CD8-positive, alpha-beta memory T cell (primary cell): ENCODE measurements at regions not wholly inside any gene's neighbourhood (a gene's known extent, or its start where the extent isn't known, plus 50 kb on each side); places are given as distances from the start of the nearest gene placed in this dataset.
A peak's percentile ranks its signal among the peaks of the same experiment; 100 is the strongest.

Experiments used
- CTCF ChIA-PET: fragments of 350-600 bp; sonication (Branson Sonifier 250); formaldehyde crosslinking; loops from one replicate; lab custom pipeline; 2021; ENCODE audit warnings: antibody characterized with exemption; lab: Charles Lee
- POLR2A ChIA-PET: fragments of 350-600 bp; sonication (Branson Sonifier 250); formaldehyde crosslinking; loops from one replicate; lab custom pipeline; 2021; ENCODE audit warnings: antibody characterized with exemption; lab: Charles Lee
- DNase-seq, 5 donors: peaks; one replicate each; pipeline versions ENCODE4 v3.0.0 to v3.0.0-alpha.2; 2020 to 2022; ENCODE audit warnings: mixed read lengths in 1 of 5
- H3K27ac ChIP-seq: one replicate; pipeline ENCODE4 v1.7.0; 2013; ENCODE audit warnings: low read depth, mild to moderate bottlenecking, low read length, moderate library complexity
- H3K27me3 ChIP-seq: 2 replicates; pipeline ENCODE4 v1.7.0; 2013; ENCODE audit warnings: low read length, mild to moderate bottlenecking; ENCODE audit not compliant: insufficient read depth, poor library complexity, severe bottlenecking
- H3K36me3 ChIP-seq: 2 replicates; pipeline ENCODE4 v1.7.0; 2013; ENCODE audit warnings: mild to moderate bottlenecking, low read length, moderate library complexity; ENCODE audit not compliant: insufficient read depth
- H3K4me1 ChIP-seq: 2 replicates; pipeline ENCODE4 v1.7.0; 2013; ENCODE audit warnings: mild to moderate bottlenecking, low read length, moderate library complexity; ENCODE audit not compliant: insufficient read depth
- H3K4me3 ChIP-seq: 2 replicates; pipeline ENCODE4 v1.7.0; 2013; ENCODE audit warnings: mild to moderate bottlenecking, low read length
- H3K9me3 ChIP-seq: 2 replicates; pipeline ENCODE4 v1.7.0; 2013; ENCODE audit warnings: mild to moderate bottlenecking, low read length
- H3K27ac Mint-ChIP-seq, 8 donors: one replicate each; pipeline ENCODE4 v1.8.0; 2020 to 2021; ENCODE audit warnings: mixed read lengths in 8 of 8, mild to moderate bottlenecking in 6 of 8, inconsistent platforms in 3 of 8, moderate library complexity in 3 of 8
- H3K27me3 Mint-ChIP-seq, 2 donors: one replicate each; pipeline ENCODE4 v1.8.0; 2020 to 2021; ENCODE audit warnings: mixed read lengths in 2 of 2, mild to moderate bottlenecking in 1 of 2, moderate library complexity in 1 of 2
- H3K36me3 Mint-ChIP-seq, 3 donors: one replicate each; pipeline ENCODE4 v1.8.0; 2020 to 2021; ENCODE audit warnings: mixed read lengths in 3 of 3, inconsistent platforms in 1 of 3, mild to moderate bottlenecking in 1 of 3
- H3K4me1 Mint-ChIP-seq, 3 donors: one replicate each; pipeline ENCODE4 v1.8.0; 2020 to 2021; ENCODE audit warnings: mixed read lengths in 3 of 3, inconsistent platforms in 1 of 3, mild to moderate bottlenecking in 1 of 3
- H3K4me3 Mint-ChIP-seq, 7 donors: one replicate each; pipeline ENCODE4 v1.8.0; 2020 to 2021; ENCODE audit warnings: mixed read lengths in 7 of 7, mild to moderate bottlenecking in 6 of 7, moderate library complexity in 4 of 7, inconsistent platforms in 2 of 7
- H3K9me3 Mint-ChIP-seq, 5 donors: one replicate each; pipeline ENCODE4 v1.8.0; 2020 to 2022; ENCODE audit warnings: mixed read lengths in 5 of 5, mild to moderate bottlenecking in 3 of 5, moderate library complexity in 2 of 5, inconsistent platforms in 1 of 5

DNA sequence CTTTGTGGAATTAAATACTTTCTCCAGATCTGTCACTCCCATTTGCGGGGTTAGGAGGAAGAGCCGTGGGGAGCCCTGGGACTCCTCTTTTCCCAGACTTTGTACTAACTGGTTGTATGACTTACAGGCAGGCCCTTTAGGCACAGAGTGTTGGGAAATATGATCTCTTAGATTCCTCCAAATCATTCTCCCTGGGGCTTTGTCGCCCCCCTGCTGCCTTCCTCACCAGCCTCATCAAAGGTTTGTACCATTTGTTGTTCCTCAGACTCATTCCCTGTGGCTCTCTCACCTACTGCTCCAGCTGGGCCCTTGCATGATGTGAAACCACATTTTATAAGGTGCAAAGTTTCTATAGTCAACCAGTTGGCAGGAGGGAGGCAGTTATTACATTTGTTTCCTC, 56.4 kb downstream of the CRYGS start:
- ChIA-PET CTCF (no interaction called here), POLR2A (no interaction called here)
- Histone ChIP-seq H3K27me3 (no peaks in the 10 kb centered on the region), H3K4me3 (no peak overlapping the region), H3K9me3 (no peaks in the 10 kb centered on the region), H3K36me3 (no peaks in the 10 kb centered on the region), H3K4me1 (no peaks in the 10 kb centered on the region), H3K27ac (no peak overlapping the region)
- H3K27me3 Mint-ChIP-seq: peaks cover 0 to 2% of the 10 kb centered on the region in 2 donors
- H3K36me3 Mint-ChIP-seq: peaks cover 0 to 1% (median 0%) of the 10 kb centered on the region in 3 donors
- no peaks in the 10 kb centered on the region for H3K4me1 Mint-ChIP-seq
- H3K27ac Mint-ChIP-seq: no peak overlapping the region
- H3K4me3 Mint-ChIP-seq: no peak overlapping the region
- no peak for DNase-seq
- H3K9me3 Mint-ChIP-seq: no peaks in the 10 kb centered on the region

DNA sequence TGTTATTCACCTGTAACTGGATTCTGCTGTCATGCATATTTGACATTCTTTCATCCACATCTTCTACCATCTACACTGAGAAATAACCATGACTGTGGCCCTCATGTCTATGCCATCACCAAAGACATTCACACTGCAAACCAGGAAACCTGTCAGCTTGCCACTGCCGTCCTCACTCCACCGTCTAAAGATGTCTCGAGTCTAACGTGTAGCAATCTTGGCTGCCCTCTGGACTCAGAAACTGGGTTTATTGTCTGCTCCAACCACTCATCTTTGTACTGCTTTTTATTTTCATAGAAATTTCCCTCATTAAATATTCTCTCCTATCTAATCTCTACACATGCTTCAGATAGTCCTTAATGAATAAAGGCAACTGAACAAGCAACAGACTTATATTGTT, 57.1 kb downstream of the CRYGS start:
- H3K9me3 ChIP-seq: no peaks in the 10 kb centered on the region
- no peaks in the 10 kb centered on the region for H3K9me3 Mint-ChIP-seq
- H3K27ac ChIP-seq: no peak overlapping the region
- H3K27me3 Mint-ChIP-seq: peaks cover 0 to 2% of the 10 kb centered on the region in 2 donors
- CTCF ChIA-PET: no interaction called here
- POLR2A ChIA-PET: no interaction called here
- peaks cover 0 to 1% (median 0%) of the 10 kb centered on the region in 3 donors for H3K36me3 Mint-ChIP-seq
- H3K4me1 Mint-ChIP-seq: peaks cover 0 to under 1% (median under 1%) of the 10 kb centered on the region in 3 donors
- no peak for DNase-seq
- H3K27ac Mint-ChIP-seq: peak overlapping the region in 1 of 8 donors; percentile 46
- H3K36me3 ChIP-seq: no peaks in the 10 kb centered on the region
- no peaks in the 10 kb centered on the region for H3K27me3 ChIP-seq
- no peak overlapping the region for H3K4me3 Mint-ChIP-seq
- no peaks in the 10 kb centered on the region for H3K4me1 ChIP-seq
- H3K4me3 ChIP-seq: no peak overlapping the region

DNA sequence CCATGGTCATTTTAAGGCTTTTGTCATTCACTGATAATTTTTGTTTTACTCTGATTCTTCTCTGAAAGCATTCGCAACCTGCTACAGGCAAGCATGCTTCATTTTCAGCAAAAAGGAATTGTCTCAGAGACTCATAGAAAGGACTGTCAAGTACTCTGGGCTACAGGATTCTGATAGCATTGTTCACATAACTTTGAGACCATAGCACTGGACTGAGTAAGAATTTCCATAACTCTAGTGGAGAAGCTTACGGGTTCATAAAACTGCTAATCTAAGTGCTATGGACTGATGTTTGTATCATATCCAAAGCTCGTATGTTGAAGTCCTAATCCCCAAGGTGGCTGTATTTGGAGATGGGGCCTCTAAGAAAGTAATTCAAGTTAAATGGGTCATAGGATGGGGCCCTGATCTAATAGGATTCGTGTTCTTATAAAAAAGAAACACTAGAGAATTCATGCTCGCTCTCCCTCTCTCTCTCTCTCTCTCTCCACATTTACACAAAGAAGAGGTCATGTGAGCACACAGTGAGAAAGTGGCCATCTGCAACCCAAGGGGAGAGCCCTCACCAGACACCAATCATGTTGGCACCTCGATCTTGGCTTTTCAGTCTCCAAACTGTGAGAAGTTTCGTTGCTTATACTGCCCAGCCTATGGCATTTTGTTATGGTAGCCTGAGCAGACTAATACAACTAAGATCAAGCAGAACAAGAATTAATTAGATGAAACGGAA, 60.4 kb downstream of the CRYGS start:
- no peaks in the 10 kb centered on the region for H3K36me3 ChIP-seq
- no peak for DNase-seq
- peaks cover 0 to 1% (median 0%) of the 10 kb centered on the region in 3 donors for H3K36me3 Mint-ChIP-seq
- ChIA-PET CTCF (no interaction called here), POLR2A (no interaction called here)
- H3K9me3 Mint-ChIP-seq: no peaks in the 10 kb centered on the region
- H3K27ac Mint-ChIP-seq: no peak overlapping the region
- H3K27ac ChIP-seq: no peak overlapping the region
- H3K4me1 Mint-ChIP-seq: peaks cover 8 to 11% (median 11%) of the 10 kb centered on the region in 3 donors
- no peak overlapping the region for H3K4me3 Mint-ChIP-seq
- H3K4me1 ChIP-seq: no peaks in the 10 kb centered on the region
- no peak overlapping the region for H3K4me3 ChIP-seq
- no peaks in the 10 kb centered on the region for H3K9me3 ChIP-seq
- no peaks in the 10 kb centered on the region for H3K27me3 ChIP-seq
- peaks cover 1 to 2% of the 10 kb centered on the region in 2 donors for H3K27me3 Mint-ChIP-seq

DNA sequence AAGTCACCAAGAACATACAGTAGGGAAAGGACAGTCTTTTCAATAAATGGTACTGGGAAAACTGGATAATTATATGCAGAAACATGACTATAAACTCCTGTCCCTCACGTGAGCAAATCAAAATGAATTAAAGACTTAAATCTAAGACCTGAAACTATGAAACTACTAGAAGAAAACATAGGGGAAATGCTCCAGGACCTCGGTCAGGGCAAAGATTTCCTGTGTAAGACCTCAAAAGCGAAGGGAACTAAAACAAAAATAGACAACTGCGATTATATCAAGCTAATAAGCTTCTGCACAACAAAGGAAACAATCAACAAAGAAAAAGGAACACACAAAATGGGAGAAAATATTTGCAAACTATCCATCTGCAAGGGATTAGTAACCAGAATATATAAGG, 62.7 kb downstream of the CRYGS start:
- Mint-ChIP-seq H3K27ac (peak overlapping the region in 1 of 8 donors; percentile 87), H3K36me3 (peaks cover 0 to 6% (median 0%) of the 10 kb centered on the region in 3 donors), H3K27me3 (peaks cover 5 to 15% of the 10 kb centered on the region in 2 donors), H3K4me1 (peaks cover 8 to 11% (median 11%) of the 10 kb centered on the region in 3 donors), H3K9me3 (no peaks in the 10 kb centered on the region), H3K4me3 (peak overlapping the region in 1 of 7 donors; percentile 28)
- ChIA-PET CTCF (interaction anchor here (1.7 kb wide), 1 partner anchor 59 kb away, joined by 6 read pairs; no protein-coding TSS in a partner anchor), POLR2A (no interaction called here)
- no peak for DNase-seq
- Histone ChIP-seq H3K27me3 (no peaks in the 10 kb centered on the region), H3K27ac (no peak overlapping the region), H3K4me3 (no peak overlapping the region), H3K4me1 (no peaks in the 10 kb centered on the region), H3K9me3 (no peaks in the 10 kb centered on the region), H3K36me3 (no peaks in the 10 kb centered on the region)

DNA sequence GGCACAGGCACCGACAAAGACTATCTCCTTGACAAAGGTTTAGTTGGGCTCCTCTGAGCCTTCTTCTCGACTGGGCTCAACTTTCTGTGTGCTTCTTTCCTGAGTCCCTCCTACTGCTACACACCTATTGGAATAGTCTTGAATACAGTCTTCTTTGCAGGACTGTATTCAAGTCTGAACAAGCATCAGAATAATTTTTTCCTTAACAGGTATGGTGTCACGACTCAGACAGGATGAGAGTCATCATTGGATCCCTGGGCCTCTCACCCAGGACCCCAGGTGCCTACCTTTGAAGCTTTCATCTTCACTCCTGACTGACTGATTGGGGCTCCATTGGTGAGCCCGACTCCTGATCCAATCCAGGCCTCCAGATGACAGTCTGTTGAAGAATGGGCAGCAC, 66.3 kb downstream of the CRYGS start:
- Mint-ChIP-seq H3K4me3 (no peak overlapping the region), H3K4me1 (peaks cover 8 to 11% (median 11%) of the 10 kb centered on the region in 3 donors), H3K36me3 (peaks cover 0 to 6% (median 0%) of the 10 kb centered on the region in 3 donors), H3K27ac (no peak overlapping the region), H3K9me3 (no peaks in the 10 kb centered on the region), H3K27me3 (peaks cover 3 to 18% of the 10 kb centered on the region in 2 donors)
- no peaks in the 10 kb centered on the region for H3K36me3 ChIP-seq
- no peak overlapping the region for H3K27ac ChIP-seq
- ChIA-PET POLR2A (no interaction called here), CTCF (no interaction called here)
- H3K9me3 ChIP-seq: no peaks in the 10 kb centered on the region
- H3K4me1 ChIP-seq: no peaks in the 10 kb centered on the region
- H3K4me3 ChIP-seq: no peak overlapping the region
- no peaks in the 10 kb centered on the region for H3K27me3 ChIP-seq
- DNase-seq: no peak

DNA sequence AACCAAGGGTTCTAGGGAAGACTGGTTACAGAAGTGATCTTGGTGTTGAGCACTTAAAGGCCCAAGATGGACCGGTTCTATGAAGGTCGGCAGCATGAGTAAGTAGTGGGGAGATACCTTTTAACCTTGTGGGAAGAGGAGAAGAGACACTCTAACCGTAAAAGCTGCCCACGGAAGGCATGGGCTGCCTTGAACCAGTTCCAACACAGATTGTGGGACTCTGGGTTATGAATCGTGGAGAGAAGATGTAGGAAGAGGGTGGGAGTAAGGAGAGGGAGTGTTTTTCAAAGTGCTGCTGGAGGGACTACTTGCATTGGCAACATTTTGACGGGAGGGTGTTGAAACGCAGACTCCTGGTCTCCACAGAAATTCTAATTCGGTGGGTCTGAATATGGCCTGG, 67.1 kb downstream of the CRYGS start:
- H3K36me3 Mint-ChIP-seq: peaks cover 0 to 6% (median 0%) of the 10 kb centered on the region in 3 donors
- H3K4me3 Mint-ChIP-seq: no peak overlapping the region
- peaks cover 8 to 10% (median 10%) of the 10 kb centered on the region in 3 donors for H3K4me1 Mint-ChIP-seq
- peaks cover 3 to 22% of the 10 kb centered on the region in 2 donors for H3K27me3 Mint-ChIP-seq
- peak overlapping the region in 1 of 8 donors; percentile 27 for H3K27ac Mint-ChIP-seq
- H3K9me3 Mint-ChIP-seq: no peaks in the 10 kb centered on the region
- ChIA-PET CTCF (no interaction called here), POLR2A (no interaction called here)
- no peak overlapping the region for H3K4me3 ChIP-seq
- DNase-seq: no peak
- H3K9me3 ChIP-seq: no peaks in the 10 kb centered on the region
- no peak overlapping the region for H3K27ac ChIP-seq
- H3K36me3 ChIP-seq: no peaks in the 10 kb centered on the region
- no peaks in the 10 kb centered on the region for H3K27me3 ChIP-seq
- no peaks in the 10 kb centered on the region for H3K4me1 ChIP-seq

DNA sequence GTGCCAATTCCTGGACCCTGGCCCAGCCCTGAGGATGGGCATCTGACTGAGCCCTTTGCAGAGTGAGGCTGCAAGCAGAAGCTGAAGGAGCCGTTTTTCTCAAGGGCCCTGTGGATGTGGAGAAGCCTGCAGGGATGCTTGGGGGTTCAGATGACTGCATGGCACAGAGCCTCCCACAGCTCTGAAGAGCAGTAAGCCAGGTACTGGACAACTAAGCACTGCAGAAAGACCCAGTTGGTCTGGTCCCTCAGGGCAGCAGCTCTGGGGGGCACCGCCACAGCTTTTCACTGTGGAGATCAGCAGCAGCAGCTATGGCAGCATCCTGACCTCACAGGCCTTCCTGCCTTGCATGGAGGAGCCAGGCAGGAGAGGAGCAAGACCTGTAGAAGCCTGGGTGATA, 67.6 kb downstream of the CRYGS start:
- Mint-ChIP-seq H3K4me3 (no peak overlapping the region), H3K27me3 (peaks cover 3 to 27% of the 10 kb centered on the region in 2 donors), H3K27ac (no peak overlapping the region), H3K4me1 (peaks cover 5% of the 10 kb centered on the region in 3 donors), H3K36me3 (peaks cover 0 to 6% (median 0%) of the 10 kb centered on the region in 3 donors), H3K9me3 (no peaks in the 10 kb centered on the region)
- Histone ChIP-seq H3K4me1 (no peaks in the 10 kb centered on the region), H3K27me3 (no peaks in the 10 kb centered on the region), H3K36me3 (no peaks in the 10 kb centered on the region), H3K9me3 (no peaks in the 10 kb centered on the region), H3K27ac (no peak overlapping the region), H3K4me3 (no peak overlapping the region)
- POLR2A ChIA-PET: no interaction called here
- DNase-seq: no peak
- CTCF ChIA-PET: no interaction called here

DNA sequence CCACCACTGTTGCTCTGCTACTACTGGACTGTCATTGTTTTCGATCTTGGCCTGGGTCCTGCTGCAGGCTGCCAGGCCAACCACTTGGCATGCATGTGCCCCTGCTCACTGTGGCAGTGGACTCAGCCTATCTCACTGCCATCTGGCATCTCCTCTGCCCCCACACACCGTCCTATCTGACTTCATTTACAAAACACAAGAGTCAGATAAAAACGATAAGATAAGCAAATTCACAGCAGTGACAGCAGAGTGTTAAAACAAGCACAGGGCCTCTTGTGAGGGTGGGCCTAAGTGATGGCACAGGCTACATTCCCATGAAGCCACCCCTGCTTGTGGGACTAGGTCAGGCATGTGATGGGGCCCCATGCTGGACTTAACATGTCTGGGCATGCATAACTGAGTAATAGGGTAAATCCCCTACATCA, 68.1 kb downstream of the CRYGS start:
- H3K4me1 ChIP-seq: no peaks in the 10 kb centered on the region
- no peak for DNase-seq
- Mint-ChIP-seq H3K27ac (no peak overlapping the region), H3K4me3 (no peak overlapping the region), H3K4me1 (peaks cover 0 to 1% (median under 1%) of the 10 kb centered on the region in 3 donors), H3K27me3 (peaks cover 3 to 30% of the 10 kb centered on the region in 2 donors), H3K36me3 (peaks cover 0 to 6% (median 0%) of the 10 kb centered on the region in 3 donors), H3K9me3 (no peaks in the 10 kb centered on the region)
- H3K9me3 ChIP-seq: no peaks in the 10 kb centered on the region
- H3K27ac ChIP-seq: no peak overlapping the region
- H3K36me3 ChIP-seq: no peaks in the 10 kb centered on the region
- ChIA-PET CTCF (no interaction called here), POLR2A (no interaction called here)
- no peak overlapping the region for H3K4me3 ChIP-seq
- no peaks in the 10 kb centered on the region for H3K27me3 ChIP-seq
